ENCODE measurements at regions not wholly inside any gene's neighbourhood (a gene's known extent, or its start where the extent isn't known, plus 50 kb on each side); places are given as distances from the start of the nearest gene placed in this dataset.

DNA sequence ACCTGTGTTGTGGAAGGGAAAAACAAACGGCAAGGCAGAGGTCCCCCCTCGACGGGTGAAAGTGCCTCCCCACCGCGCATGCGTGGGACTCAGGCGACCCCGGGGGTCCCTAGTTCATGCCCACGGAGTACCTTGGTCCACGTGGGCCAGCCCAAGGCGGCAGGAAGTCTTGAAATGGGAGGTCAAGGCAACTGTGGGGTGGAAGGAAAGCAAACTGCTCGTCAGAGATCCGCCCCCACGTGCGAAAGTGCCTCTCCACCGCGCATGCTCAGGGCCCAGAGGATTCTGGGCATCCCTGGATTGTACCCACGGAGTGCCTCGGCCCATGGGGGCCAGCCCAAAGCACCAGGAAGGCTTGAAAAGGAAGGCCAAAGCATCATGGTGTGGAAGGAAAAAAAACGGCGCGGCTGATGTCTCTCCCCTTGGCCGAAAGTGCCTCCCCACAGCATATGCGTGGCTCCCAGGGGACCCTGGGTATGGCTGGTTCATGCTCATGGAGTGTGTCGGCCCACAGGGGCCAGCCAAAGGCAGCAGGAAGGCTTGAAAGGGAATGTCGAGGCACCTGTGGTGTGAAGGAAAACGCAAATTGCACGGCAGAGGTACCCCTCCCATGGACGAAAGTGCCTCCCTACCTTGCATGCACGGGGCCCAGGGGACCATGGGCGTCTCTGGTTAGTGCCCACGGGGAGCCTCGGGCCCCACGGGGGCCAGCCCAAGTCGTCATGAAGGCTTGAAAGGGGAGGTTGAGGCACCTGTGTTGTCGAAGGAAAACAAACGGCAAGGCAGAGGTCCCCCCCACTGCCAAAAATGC is 369.7 kb downstream of the ALG10 start:
- no peaks in the 10 kb centered on the region for H3K9me3 Mint-ChIP-seq (ENCODE audit: unreplicated experiment)
- Histone ChIP-seq H3K4me1 (no peaks in the 10 kb centered on the region), H3K36me3 (ENCODE audit: control insufficient read depth, insufficient read depth, low read length) (no peaks in the 10 kb centered on the region), H3K27me3 (replicated peaks; ENCODE audit: control insufficient read depth, insufficient read depth, low read length) (no peaks in the 10 kb centered on the region; the same call in 1 of the 2 replicates), H3K9me3 (peaks cover under 1% of the 10 kb centered on the region; the same call in 1 of the 2 replicates), H3K4me3 (ENCODE audit: low read depth, low read length) (no peak overlapping the region)
- POLR2A ChIA-PET = no interaction called here
- TF ChIP-seq, protein P1, sequence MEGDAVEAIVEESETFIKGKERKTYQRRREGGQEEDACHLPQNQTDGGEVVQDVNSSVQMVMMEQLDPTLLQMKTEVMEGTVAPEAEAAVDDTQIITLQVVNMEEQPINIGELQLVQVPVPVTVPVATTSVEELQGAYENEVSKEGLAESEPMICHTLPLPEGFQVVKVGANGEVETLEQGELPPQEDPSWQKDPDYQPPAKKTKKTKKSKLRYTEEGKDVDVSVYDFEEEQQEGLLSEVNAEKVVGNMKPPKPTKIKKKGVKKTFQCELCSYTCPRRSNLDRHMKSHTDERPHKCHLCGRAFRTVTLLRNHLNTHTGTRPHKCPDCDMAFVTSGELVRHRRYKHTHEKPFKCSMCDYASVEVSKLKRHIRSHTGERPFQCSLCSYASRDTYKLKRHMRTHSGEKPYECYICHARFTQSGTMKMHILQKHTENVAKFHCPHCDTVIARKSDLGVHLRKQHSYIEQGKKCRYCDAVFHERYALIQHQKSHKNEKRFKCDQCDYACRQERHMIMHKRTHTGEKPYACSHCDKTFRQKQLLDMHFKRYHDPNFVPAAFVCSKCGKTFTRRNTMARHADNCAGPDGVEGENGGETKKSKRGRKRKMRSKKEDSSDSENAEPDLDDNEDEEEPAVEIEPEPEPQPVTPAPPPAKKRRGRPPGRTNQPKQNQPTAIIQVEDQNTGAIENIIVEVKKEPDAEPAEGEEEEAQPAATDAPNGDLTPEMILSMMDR (IDR thresholded peaks at IDR 0.05; ENCODE audit: insufficient read depth in 1 of 2, low read depth in 1 of 2, low read length in 1 of 2, severe bottlenecking in 1 of 2, unreplicated experiment in 1 of 2) = no peak
- peak in 1 of 2 experiments; percentile 33 for DNase-seq
- no peaks in the 10 kb centered on the region for H3K4me1 Mint-ChIP-seq (ENCODE audit: low read depth, unreplicated experiment)
- CTCF ChIA-PET = no interaction called here
- no peak overlapping the region for H3K27ac Mint-ChIP-seq (ENCODE audit: unreplicated experiment)
- no peak overlapping the region for H3K4me3 Mint-ChIP-seq (ENCODE audit: unreplicated experiment)
- peaks cover 36% of the 10 kb centered on the region for H3K27me3 Mint-ChIP-seq (ENCODE audit: insufficient read depth, unreplicated experiment)
- no peaks in the 10 kb centered on the region for H3K36me3 Mint-ChIP-seq (ENCODE audit: insufficient read depth, unreplicated experiment)
- intact Hi-C loops (cut with micrococcal nuclease; ENCODE audit: unreplicated experiment) = no loop called here
- BruUV-seq (replicated peaks) = no TSS peak

DNA sequence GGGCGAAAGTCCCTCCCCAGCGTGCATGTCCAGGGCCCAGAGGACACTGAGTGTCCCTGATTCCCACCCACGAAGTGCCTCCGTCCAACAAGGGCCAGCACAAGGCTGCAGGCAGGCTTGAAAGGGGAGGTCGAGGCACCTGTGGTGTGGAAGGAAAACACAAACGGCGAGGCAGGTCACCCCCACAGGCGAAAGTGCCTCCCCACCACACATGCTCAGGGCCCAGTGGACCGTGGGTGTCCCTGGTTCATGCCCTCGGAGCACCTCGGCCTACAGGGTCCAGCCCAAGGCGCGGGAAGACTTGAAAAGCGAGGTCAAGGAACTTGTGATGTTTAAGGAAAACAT is 370.4 kb downstream of the ALG10 start:
- no peaks in the 10 kb centered on the region; the same call in 1 of the 2 replicates for H3K27me3 ChIP-seq (replicated peaks; ENCODE audit: control insufficient read depth, insufficient read depth, low read length)
- Mint-ChIP-seq H3K27ac (ENCODE audit: unreplicated experiment) (no peak overlapping the region), H3K27me3 (ENCODE audit: insufficient read depth, unreplicated experiment) (peaks cover 40% of the 10 kb centered on the region), H3K4me1 (ENCODE audit: low read depth, unreplicated experiment) (no peaks in the 10 kb centered on the region), H3K36me3 (ENCODE audit: insufficient read depth, unreplicated experiment) (no peaks in the 10 kb centered on the region), H3K9me3 (ENCODE audit: unreplicated experiment) (no peaks in the 10 kb centered on the region), H3K4me3 (ENCODE audit: unreplicated experiment) (no peak overlapping the region)
- DNase-seq = peak in 1 of 2 experiments; percentile 25
- H3K36me3 ChIP-seq (ENCODE audit: control insufficient read depth, insufficient read depth, low read length) = no peaks in the 10 kb centered on the region
- intact Hi-C loops (cut with micrococcal nuclease; ENCODE audit: unreplicated experiment) = no loop called here
- H3K9me3 ChIP-seq = peaks cover 8% of the 10 kb centered on the region; the same call in 1 of the 2 replicates
- ChIA-PET POLR2A (no interaction called here), CTCF (no interaction called here)
- no peaks in the 10 kb centered on the region for H3K4me1 ChIP-seq
- TF ChIP-seq, protein P1 (IDR thresholded peaks at IDR 0.05; ENCODE audit: insufficient read depth in 1 of 2, low read depth in 1 of 2, low read length in 1 of 2, severe bottlenecking in 1 of 2, unreplicated experiment in 1 of 2) = no peak
- no TSS peak for BruUV-seq (replicated peaks)
- H3K4me3 ChIP-seq (ENCODE audit: low read depth, low read length) = no peak overlapping the region

DNA sequence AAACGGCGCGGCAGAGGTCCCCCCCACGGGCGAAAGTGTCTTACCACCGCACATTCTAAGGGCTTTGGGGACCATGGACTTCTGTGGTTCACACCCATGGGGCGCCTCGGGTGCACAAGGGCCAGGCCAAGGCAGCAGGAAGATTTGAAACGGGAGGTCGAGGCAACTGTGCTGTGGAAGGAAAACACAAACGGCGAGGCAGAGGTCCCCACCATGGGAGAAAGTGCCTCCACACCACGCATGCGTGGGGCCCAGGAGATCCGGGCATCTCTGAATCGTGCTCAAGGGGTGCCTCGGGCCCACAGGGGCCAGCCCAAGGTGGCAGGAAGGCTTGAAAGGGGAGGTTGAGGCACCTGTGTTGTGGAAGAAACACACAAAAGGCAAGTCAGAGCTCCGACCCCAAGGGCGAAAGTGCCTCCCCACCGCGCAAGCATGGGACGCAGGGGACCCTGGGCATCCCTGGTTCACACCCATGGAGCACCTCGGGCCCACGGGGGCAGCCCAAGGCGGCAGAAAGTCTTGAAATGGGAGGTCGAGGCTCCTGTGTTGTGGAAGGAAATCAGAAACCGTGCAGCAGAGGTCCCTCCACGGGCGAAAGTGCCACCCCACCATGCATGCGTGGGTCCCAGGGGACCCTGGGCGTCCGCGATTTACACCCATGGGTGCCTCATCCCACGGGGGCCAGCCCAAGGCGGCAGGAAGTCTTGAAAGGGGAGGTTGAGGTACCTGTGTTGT is 371.0 kb downstream of the ALG10 start:
- Mint-ChIP-seq H3K4me1 (ENCODE audit: low read depth, unreplicated experiment) (no peaks in the 10 kb centered on the region), H3K4me3 (ENCODE audit: unreplicated experiment) (no peak overlapping the region), H3K36me3 (ENCODE audit: insufficient read depth, unreplicated experiment) (no peaks in the 10 kb centered on the region), H3K9me3 (ENCODE audit: unreplicated experiment) (no peaks in the 10 kb centered on the region), H3K27ac (ENCODE audit: unreplicated experiment) (no peak overlapping the region), H3K27me3 (ENCODE audit: insufficient read depth, unreplicated experiment) (peaks cover 40% of the 10 kb centered on the region)
- TF ChIP-seq, protein P1 (IDR thresholded peaks at IDR 0.05; ENCODE audit: insufficient read depth in 1 of 2, low read depth in 1 of 2, low read length in 1 of 2, severe bottlenecking in 1 of 2, unreplicated experiment in 1 of 2) = no peak
- BruUV-seq (replicated peaks) = no TSS peak
- H3K27me3 ChIP-seq (replicated peaks; ENCODE audit: control insufficient read depth, insufficient read depth, low read length) = no peaks in the 10 kb centered on the region; the same call in 1 of the 2 replicates
- H3K4me1 ChIP-seq = no peaks in the 10 kb centered on the region
- intact Hi-C loops (cut with micrococcal nuclease; ENCODE audit: unreplicated experiment) = no loop called here
- no peaks in the 10 kb centered on the region for H3K36me3 ChIP-seq (ENCODE audit: control insufficient read depth, insufficient read depth, low read length)
- H3K4me3 ChIP-seq (ENCODE audit: low read depth, low read length) = no peak overlapping the region
- DNase-seq = peak in 1 of 2 experiments; percentile 28
- ChIA-PET POLR2A (no interaction called here), CTCF (no interaction called here)
- peaks cover 13% of the 10 kb centered on the region; the same call in 1 of the 2 replicates for H3K9me3 ChIP-seq
